GM13977 (cell line): ENCODE measurements at regions not wholly inside any gene's neighbourhood (a gene's known extent, or its start where the extent isn't known, plus 50 kb on each side); places are given as distances from the start of the nearest gene placed in this dataset.

Experiments
- DNase-seq: peaks from one replicate; pipeline ENCODE4 v3.0.0; 2012; ENCODE audit warnings: low spot score
- in situ Hi-C: fragments of 300-500 bp; cut with MboI; formaldehyde crosslinking; loops from one replicate; pipeline ENCODE4 v1.12.0; 2022; ENCODE audit warnings: low sequenced_read_pairs, low pct_unique_long_range_greater_than_20kb, mixed read lengths, inconsistent platforms; ENCODE audit not compliant: unreplicated experiment
- TF ChIP-seq, protein P1 (sequence below): IDR thresholded peaks from 2 replicates; pipeline ENCODE4 v1.5.1; 2012; ENCODE audit warnings: mild to moderate bottlenecking, control low read depth; ENCODE audit not compliant: insufficient read depth; ENCODE audit errors: extremely low read depth, missing control alignments

DNA sequence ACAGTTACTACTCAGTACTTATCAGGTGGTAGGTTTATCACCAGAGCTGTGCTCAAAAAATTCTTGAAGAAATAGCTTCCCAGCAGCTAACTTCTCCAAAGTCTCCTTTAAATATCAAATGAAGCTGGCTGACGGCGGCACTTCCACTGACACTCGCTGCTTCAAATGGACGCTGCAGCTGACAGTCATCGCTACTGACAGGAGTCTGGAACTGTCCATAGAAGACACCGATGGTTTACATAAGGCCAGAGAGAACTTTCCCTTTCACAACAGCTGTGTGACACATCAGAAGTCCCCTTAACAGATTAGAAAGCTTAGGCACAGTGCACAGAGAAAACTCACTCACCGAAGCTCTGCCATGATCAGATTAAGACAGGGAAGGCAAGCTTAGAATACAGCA lies 270.2 kb downstream of the SHOX2 start:
- TF ChIP-seq, protein P1, sequence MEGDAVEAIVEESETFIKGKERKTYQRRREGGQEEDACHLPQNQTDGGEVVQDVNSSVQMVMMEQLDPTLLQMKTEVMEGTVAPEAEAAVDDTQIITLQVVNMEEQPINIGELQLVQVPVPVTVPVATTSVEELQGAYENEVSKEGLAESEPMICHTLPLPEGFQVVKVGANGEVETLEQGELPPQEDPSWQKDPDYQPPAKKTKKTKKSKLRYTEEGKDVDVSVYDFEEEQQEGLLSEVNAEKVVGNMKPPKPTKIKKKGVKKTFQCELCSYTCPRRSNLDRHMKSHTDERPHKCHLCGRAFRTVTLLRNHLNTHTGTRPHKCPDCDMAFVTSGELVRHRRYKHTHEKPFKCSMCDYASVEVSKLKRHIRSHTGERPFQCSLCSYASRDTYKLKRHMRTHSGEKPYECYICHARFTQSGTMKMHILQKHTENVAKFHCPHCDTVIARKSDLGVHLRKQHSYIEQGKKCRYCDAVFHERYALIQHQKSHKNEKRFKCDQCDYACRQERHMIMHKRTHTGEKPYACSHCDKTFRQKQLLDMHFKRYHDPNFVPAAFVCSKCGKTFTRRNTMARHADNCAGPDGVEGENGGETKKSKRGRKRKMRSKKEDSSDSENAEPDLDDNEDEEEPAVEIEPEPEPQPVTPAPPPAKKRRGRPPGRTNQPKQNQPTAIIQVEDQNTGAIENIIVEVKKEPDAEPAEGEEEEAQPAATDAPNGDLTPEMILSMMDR: no peak
- DNase-seq: no peak
- in situ Hi-C loops: no loop called here

DNA sequence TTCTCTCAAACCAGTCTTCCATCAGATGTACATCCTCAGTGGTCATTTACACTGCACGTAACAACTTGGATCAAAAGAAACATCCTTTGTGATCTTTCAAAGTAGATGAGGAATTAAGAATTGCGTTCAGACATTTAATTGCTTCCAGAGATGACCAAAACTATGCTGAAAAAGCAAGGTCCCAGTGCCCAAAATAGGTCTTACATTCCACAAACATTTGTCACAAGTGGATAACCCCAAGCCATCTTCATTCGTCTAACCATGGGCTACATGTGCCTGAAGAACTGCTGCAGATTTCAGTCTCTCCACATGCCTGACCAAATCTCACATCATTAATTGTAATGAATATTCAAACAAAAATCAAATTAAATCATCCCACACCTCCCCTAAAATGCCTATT lies 273.6 kb downstream of the SHOX2 start:
- no peak for DNase-seq
- TF ChIP-seq, protein P1: no peak
- in situ Hi-C loops: no loop called here

DNA sequence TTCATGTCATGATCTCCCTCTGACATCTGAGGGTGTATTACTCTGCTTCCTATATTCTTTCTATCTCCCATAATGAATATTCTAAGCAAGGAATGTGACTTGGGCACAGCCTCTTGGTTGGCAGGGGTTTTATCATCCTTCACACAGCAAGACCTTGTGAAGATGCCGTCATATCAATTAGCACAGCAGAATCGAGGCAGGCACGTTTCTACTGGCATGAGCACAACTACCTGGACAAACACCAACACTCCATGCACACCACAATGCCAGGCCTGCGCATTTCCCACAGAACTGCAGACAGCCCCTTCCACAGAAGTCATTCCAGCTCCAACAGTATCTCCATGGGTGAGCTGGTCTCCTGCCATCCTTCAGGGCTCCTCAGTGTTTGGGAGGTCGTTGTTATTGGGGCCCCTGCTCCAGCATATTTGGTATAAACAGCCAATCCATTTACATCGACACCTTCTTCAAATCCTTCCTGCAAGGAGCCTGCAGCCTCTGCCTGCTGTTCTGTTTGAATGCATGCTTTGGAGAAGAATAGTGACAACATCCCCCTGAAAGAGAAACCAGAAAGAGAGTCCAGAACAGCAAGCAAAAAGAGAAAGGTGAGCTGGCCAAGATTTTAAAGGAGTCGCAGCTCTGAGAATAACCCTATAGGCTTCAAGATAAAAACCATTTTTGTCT lies 275.5 kb downstream of the SHOX2 start:
- TF ChIP-seq, protein P1: no peak
- in situ Hi-C loops: no loop called here

DNA sequence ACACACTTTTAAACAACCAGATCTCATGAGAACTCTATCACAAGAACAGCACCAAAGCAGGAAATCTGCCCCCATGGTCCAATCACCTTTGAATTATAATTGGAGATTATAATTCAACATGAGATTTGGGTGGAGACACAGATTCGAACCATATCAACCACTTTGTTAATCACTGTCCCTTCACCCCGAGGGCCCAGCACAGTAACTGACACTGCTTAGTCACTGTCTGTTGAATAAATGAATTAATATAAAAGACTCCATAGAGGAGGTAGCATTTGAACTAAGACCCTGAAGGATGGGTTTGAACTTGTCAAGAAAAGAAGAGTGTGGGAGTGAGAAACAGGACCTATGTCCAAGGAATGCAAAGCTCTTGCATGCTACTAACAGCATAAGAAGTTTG lies 276.4 kb downstream of the SHOX2 start:
- TF ChIP-seq, protein P1: no peak
- in situ Hi-C loops: no loop called here
- no peak for DNase-seq

More for the DNA sequence above, 275.5 kb downstream of the SHOX2 start:
- no peak for DNase-seq

DNA sequence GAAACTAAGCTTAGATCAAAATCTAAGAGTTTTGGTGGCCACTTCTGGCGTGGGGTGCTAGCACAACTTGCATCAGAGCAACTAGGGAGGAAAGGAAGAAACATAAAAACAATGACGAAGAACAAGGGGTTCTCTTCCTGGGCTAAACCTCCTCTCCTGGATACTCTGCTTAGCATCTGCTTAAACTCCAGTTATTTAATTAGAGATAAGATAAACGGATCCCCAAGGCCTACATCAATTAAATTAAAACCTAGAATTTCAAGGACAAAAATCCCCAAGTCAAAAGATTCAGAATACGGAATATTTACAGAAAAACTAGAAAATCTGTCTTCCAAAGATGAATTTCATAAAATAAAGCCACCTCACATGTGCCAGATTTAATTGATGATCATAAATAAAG lies 281.9 kb downstream of the SHOX2 start:
- DNase-seq: no peak
- TF ChIP-seq, protein P1: no peak
- in situ Hi-C loops: no loop called here

DNA sequence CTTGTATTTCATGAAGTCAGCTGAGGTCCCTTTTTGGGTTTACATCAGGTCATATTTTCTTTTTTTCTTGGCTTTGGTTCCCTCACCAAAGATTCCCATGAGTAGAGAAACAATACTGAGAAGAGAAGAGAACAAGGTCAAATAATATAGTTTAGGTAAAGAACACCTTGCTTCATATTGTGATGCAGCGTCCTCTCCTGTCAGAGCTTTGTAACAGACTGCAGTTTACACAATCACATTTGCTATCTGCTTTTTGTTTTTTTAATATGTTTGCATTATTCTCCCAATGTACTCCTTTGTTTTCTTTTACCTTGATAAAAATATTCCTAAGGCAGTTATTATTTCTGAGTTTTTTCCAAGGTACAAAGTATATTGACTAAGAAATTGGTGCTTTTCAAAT lies 283.2 kb downstream of the SHOX2 start:
- in situ Hi-C loops: no loop called here
- TF ChIP-seq, protein P1: no peak
- no peak for DNase-seq
